Activated CD4-positive, alpha-beta T cell treated with anti-CD3 and anti-CD28 coated beads for 24 hours (primary cell): ENCODE measurements at regions not wholly inside any gene's neighbourhood (a gene's known extent, or its start where the extent isn't known, plus 50 kb on each side); places are given as distances from the start of the nearest gene placed in this dataset.
"Not testable (repeated sequence)": the region's sequence is repeated elsewhere in the genome, so short reads cannot be mapped to it uniquely, and the experiment has no call there.

ENCODE experiments used
- DNase-seq, 2 donors: peaks; one replicate each; pipeline ENCODE4 v3.0.0-alpha.2; 2020; ENCODE audit warnings: low read depth in 2 of 2

GRCh38 chr4:72679666-72680065, 110.6 kb upstream of the ADAMTS3 start:
- DNase-seq: no peak

DNA sequence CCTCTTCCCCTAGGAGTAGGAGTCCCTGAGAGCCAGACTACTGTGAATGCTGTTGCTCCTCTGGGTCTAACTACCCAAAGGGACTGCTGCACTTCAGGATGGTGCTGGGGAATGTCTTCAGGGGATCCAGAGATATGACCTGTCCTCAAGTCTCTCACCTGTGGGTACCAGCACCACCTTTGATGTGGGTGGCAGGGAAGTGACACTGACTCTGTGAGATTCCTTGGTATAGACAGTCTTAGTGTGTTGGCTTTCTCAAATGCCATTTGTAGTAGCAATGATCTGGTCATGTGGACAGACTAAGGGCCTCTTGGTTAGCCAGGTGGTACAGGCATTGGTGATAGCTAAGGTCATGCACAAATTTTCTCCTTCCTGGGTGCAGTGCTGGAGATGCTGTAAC, 108.9 kb upstream of the ADAMTS3 start:
- no peak for DNase-seq

GRCh38 chr4:72677265-72677664, 108.2 kb upstream of the ADAMTS3 start:
- DNase-seq: no peak

DNA sequence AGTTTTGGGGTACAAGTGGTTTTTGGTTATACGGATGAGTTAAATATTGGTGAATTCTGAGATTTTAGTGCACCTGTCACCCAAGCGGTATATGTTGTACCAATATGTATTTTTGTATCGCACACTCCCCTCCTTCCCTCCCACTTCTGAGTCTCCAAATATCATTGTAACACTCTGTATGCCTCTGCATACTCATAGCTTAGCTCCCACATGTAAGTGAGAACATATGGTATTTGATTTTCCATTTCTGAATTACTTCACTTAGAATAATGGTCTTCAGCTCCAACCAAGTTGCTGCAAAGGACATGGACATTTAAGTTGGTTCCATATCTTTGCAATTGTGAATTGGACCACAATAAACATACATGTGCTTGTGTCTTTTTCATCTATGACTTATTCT, 103.0 kb upstream of the ADAMTS3 start:
- no peak for DNase-seq

GRCh38 chr4:72670521-72670920, 101.5 kb upstream of the ADAMTS3 start:
- no peak for DNase-seq

DNA sequence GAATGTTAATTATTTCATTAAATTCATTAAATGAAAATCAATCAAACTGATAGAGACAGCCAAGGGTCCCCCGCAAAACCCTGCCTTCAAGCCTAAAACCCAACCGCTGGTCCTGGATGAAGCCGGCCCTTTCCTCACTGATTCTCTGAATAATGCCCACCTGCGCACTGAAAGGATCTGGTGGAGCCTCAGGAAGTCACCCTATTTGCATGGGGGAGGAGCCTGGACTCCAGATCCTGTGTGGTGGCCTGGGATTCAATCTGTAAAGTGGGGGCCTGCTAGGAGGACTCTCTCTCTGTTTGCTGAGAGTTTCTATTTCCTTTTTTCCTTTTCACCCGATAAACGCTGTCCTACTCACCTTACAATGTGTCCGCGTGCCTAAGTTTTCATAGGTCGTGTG, 97.9 kb upstream of the ADAMTS3 start:
- no peak for DNase-seq

DNA sequence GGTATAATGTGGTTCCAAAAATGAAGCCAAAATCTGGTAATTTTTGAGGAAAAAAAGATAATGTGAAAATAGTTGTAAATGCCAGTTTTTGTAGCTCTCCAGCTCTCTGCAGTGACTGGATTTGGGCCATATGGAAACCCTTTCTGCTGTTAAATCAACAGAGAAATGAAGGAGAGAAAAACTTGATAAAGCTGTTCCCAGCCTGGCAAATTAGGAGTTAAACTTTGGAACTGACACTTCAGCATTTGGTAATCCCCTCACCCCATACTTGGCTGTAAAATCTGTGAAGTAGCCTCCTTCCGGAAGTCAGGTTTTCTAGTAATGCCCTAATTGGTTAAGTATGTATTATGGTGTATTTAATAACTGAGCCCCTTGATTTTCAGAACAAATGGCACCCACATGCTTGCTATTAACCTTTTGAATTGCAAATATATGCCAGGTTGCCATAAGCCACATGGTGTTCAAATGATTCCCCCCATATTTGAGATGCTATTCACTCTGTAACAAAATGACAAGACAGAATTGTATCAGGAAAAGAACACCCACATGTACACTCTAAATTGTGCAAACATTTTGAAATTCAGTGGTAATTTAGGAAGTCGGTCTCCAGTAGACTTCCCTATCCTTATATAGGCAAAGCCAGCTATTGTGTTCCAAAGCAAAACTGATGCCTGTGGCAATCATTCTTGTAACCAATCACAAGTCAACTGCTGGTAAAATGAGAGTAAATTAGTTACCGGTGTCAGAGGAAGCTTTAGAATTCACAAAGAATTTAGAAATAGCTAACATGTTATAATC, 96.3 kb upstream of the ADAMTS3 start:
- DNase-seq: no peak

DNA sequence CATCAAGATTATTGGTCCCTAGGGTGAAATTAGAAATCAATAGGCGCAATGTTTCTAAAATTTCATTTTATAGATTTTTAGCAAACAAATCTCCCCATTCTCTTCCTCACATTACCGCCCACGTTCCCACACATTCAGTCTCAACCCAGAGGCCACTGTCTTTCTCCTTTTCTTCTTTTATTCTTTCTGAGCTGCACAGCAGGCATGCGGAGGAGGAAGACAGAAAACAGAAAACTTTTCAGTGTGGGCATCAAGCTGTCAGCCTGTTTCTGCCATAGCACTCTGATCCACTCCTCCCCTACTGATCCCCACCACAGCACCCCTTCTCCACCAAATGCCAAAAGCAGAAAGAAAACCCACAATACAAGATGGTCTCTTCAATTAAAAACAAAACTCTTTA, 94.8 kb upstream of the ADAMTS3 start:
- DNase-seq: no peak

DNA sequence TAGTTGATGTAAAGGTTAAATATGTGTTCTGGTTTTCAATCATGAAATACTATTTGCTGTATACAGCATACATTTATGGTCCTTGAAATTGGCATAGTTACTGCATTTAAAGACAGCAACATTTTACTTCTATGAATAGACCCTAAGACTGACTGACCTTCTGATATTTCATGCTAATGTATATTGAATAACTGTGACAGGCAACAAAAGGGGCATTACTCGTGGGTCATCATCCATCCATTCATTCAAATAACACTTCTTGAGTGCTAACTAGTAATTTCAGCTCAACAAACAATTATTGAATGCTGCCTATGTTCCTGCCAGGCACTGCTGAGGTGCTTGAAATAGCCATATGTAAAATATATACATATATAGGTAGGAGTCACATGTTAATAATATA, 92.8 kb upstream of the ADAMTS3 start:
- DNase-seq: no peak

DNA sequence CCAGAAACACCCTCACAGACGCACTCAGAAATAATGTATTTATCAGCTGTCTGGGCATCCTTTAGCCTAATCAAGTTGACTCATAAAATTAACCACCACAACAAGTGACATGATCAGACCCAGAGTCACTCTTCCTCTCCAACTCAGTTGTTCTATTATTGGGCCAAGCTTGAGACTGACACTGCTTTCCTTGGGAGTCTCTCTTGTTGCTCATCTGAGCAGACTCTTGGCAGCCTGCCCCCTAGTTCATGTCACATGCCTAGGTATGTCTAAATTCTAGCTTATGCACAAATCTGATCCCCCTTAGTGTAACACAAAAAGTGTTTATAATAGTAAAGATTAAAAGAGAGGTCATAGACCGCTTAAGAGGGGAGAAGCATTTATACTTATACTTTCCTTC, 72.6 kb upstream of the ADAMTS3 start:
- DNase-seq: no peak

- DNase-seq: not testable (repeated sequence)
These were observed 67.8 kb upstream of the ADAMTS3 start for GRCh38 chr4:72636866-72637265.

DNA sequence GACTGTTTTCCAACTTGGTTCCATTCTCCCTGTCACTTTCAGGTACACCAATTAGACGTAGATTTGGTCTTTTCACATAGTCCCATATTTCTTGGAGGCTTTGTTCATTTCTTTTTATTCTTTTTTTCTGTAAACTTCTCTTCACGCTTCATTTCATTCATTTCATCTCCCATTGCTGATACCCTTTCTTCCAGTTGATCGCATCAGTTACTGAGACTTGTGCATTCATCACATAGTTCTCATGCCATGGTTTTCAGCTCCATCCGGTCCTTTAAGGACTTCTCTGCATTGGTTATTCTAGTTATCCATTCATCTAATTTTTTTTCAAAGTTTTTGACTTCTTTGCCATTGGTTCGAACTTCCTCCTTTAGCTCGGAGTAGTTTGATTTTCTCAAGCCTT, 66.9 kb upstream of the ADAMTS3 start:
- not testable (repeated sequence) for DNase-seq

DNA sequence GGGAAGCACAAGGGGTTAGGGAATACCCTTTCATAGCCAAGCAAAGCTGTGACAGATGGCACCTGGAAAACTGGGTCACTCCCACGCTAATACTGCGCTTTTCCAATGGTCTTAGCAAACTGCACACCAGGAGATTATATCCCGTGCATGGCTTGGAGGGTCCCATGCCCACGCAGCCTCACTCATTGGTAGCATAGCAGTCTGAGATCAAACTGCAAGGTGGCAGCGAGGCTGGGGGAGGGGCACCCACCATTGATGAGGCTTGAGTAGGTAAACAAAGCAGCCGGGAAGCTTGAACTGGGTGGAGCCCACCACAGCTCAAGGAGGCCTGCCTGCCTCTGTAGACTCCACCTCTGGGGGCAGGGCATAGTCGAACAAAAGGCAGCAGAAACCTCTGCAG, 63.2 kb upstream of the ADAMTS3 start:
- not testable (repeated sequence) for DNase-seq

- no peak for DNase-seq
These were observed 62.3 kb upstream of the ADAMTS3 start for GRCh38 chr4:72631296-72631695.

DNA sequence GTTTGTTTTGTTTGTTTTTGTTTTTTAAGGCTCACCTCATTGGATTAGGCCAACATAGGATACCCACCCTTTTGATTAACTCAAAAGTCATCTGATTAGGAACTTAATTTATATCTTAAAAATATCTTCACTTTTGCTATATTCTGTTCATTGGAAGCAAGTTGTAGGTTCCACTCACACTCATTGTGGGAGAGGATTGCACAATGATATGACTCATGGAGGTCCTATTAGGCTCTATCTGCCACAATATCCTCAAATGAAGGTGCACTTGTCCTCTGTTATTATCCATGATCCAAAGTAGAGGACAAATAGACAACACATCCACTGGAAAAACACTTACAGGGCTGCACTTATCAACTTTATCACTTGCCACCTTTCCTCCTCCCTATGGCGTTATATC, 60.5 kb upstream of the ADAMTS3 start:
- DNase-seq: no peak

- DNase-seq: no peak
These were observed 58.7 kb upstream of the ADAMTS3 start for GRCh38 chr4:72627723-72628122.
